D721Med (cell line): ENCODE measurements at regions not wholly inside any gene's neighbourhood (a gene's known extent, or its start where the extent isn't known, plus 50 kb on each side); places are given as distances from the start of the nearest gene placed in this dataset.

Experiments
- DNase-seq: peaks from one replicate; pipeline ENCODE4 v3.0.0; 2011; ENCODE audit warnings: low spot score; ENCODE audit not compliant: insufficient read length
- FAIRE-seq: peaks from 2 replicates; lab custom pipeline; 2011; peaks lifted over from hg19 to GRCh38; lab: Jason Lieb, UNC
- TF ChIP-seq, protein P1 (sequence below): IDR thresholded peaks from 2 replicates; pipeline ENCODE4 v1.5.1; 2012; ENCODE audit warnings: mild to moderate bottlenecking, control low read depth; ENCODE audit not compliant: insufficient read depth; ENCODE audit errors: missing control alignments

DNA sequence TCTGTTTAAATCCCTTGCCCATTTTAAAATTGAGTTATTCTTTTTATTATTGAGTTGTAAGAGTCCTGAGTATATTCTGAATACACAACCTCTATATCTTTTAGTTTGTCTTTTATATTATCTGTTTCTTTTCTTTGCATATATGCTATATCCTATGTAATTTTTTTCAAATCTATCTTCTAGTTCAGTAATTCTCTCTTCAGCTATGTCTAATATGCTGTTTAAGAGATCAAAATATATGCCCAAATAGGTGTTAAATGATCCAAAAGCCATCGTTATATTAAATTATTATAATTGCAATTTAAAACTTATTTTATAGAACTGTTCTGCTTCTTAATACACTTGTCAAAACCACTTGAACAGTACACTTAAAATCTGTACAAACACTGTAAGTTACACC is 107.4 kb upstream of the TSPAN5 start:
- no peak for DNase-seq
- no peak for FAIRE-seq
- TF ChIP-seq, protein P1, sequence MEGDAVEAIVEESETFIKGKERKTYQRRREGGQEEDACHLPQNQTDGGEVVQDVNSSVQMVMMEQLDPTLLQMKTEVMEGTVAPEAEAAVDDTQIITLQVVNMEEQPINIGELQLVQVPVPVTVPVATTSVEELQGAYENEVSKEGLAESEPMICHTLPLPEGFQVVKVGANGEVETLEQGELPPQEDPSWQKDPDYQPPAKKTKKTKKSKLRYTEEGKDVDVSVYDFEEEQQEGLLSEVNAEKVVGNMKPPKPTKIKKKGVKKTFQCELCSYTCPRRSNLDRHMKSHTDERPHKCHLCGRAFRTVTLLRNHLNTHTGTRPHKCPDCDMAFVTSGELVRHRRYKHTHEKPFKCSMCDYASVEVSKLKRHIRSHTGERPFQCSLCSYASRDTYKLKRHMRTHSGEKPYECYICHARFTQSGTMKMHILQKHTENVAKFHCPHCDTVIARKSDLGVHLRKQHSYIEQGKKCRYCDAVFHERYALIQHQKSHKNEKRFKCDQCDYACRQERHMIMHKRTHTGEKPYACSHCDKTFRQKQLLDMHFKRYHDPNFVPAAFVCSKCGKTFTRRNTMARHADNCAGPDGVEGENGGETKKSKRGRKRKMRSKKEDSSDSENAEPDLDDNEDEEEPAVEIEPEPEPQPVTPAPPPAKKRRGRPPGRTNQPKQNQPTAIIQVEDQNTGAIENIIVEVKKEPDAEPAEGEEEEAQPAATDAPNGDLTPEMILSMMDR = no peak

DNA sequence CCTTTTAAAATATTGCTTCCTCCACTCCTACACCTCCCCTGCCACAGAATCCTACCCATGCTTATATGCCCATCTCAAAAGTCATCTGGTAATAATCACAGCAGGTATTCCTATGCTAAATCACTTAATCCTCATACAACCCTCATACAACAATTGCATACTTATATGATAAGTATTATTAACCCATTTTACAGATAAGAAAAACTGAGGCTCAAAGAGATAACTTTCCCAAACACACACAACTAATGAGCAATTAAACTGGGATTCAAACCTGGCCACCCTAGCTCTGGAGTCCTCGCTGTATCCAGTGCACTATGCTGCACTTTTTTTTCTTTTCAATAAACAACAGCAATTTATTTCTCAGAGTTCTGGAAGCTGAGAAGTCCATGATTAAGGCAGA is 99.8 kb upstream of the TSPAN5 start:
- TF ChIP-seq, protein P1 = no peak
- DNase-seq (no peak), FAIRE-seq (no peak)

DNA sequence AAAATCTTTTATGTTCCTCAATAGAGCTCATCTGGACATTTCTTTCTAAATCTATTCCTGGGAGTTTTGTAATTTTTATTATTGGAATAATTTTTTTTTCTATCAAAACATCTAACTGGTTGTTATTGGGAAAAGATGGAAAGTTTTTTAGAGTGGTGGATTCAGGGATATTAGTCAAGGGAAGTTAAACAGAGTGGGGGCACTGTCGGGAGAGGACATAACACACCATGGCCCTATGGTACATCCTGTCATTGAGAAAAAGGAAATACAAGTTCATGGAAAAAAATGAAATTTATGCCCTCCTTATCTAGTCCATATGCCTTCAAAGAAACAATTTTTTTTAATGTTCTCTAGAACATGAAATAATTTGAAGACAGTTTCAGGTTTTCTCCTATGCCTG is 96.3 kb upstream of the TSPAN5 start:
- TF ChIP-seq, protein P1 = no peak
- FAIRE-seq (no peak), DNase-seq (no peak)

DNA sequence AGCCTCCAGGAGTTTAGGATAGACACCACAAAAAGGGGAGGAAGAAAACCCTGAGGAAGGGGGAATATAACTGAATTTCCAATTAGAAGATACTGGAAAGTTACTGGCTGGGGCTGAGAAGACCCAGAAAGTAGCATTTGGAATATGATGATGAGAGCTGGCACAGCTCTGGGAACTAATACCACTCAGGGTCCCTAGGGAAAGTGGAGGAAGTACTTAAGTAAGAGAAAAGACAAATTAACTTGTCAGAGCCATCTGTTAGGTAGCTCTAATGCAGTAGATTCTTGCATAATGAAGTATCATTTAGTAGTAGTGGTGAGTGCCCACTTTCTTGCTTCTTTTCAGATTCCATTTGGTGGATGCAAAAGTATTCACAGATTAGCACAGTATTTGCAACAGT is 90.8 kb upstream of the TSPAN5 start:
- DNase-seq (no peak), FAIRE-seq (peak; percentile 63)
- TF ChIP-seq, protein P1 = no peak

DNA sequence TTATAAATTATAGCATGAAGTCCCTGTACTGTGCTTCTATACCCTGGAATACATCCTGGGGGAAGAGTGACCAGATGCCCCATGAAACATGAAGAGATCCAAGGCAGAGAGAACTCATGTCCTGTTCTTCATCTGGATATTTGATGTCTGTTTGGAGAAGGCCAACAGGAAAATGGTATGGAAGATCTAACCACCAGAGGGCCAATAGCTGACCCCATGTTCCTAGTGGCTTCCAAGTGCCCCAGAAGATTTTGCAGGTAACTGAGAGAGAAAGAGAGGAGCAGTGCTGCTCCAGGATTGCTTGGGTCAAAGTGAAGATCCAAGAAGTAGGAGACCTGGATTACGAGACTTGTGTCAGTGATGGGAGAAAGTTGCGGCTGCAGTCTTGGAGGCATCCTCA is 90.2 kb upstream of the TSPAN5 start:
- TF ChIP-seq, protein P1 = no peak
- no peak for FAIRE-seq
- no peak for DNase-seq

DNA sequence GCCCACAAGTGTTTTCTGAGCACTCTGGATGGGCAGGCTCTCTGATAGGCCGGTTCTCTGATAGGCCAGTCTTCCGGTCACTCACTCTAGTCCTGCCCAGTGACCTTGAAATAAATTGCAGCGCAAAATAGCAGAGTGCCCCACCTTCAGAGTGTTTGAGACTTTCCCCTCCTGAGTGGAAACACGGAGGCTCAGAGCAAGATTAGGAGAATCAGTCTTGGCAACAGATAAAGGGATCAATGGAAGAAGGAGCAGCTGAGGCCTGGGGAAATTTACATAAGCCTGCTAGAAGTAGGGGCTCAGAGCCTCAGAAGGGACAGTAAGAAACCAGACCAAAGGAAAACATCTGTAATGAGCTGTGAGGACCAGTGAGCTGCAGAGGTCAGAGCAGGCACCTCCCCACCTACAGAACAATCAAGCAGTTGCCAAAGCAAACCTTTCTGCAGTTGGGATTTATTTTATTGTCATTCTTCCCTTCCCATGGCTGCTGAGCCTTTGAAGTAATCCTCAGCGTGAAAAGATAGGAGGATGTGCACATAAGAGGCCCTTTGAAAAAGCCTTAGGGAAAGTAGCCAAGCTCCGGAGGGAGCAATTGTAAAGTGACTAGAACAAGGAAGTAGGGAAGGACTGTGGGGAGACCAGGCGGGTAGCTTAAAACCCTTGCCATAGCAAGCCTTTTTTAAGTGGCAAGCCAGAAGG is 89.1 kb upstream of the TSPAN5 start:
- FAIRE-seq = peak; percentile 25

DNA sequence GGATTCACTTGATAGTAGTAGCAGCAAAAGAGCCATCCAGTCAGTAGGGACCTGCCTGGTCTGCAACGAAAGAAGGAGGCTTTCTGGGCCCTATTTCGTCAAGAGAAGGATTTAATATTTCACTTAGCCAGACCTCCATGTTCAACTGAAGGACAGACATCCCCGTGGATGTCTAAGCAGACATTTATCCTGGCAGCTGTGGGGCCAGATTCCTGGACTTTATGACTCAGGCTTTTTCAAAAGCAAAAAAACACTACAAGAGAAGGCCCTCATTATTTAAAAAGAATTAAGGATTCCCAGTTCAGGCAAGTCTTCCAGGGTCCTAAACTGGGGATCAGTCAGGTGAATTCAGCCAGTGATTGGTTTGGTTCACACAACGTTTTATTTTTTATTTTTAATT is 88.5 kb upstream of the TSPAN5 start:
- DNase-seq (no peak), FAIRE-seq (no peak)
- TF ChIP-seq, protein P1 = no peak

More for the DNA sequence above, 89.1 kb upstream of the TSPAN5 start:
- TF ChIP-seq, protein P1 = no peak
- no peak for DNase-seq
